GM18498 (cell line): ENCODE measurements at regions not wholly inside any gene's neighbourhood (a gene's known extent, or its start where the extent isn't known, plus 50 kb on each side); places are given as distances from the start of the nearest gene placed in this dataset.
"Not testable (repeated sequence)": the region's sequence is repeated elsewhere in the genome, so short reads cannot be mapped to it uniquely, and the experiment has no call there.

Source experiments
- ATAC-seq: cut with Tn5 transposase; IDR thresholded peaks from one replicate; pipeline ENCODE4 v1.9.1; 2021; ENCODE audit warnings: mild to moderate bottlenecking, moderate library complexity; ENCODE audit not compliant: unreplicated experiment

- ATAC-seq, result no peak
Observed at GRCh38 chr6:101108286-101108685, 227.2 kb upstream of the ASCC3 start.

- ATAC-seq, result no peak
Observed at GRCh38 chr6:101110814-101111213, 229.7 kb upstream of the ASCC3 start.

GRCh38 chr6:101113468-101114260 lies 232.5 kb upstream of the ASCC3 start:
- ATAC-seq, result no peak

GRCh38 chr6:101114703-101115102 lies 233.6 kb upstream of the ASCC3 start:
- ATAC-seq, result no peak

GRCh38 chr6:101116337-101116736 lies 235.2 kb upstream of the ASCC3 start:
- no peak for ATAC-seq

GRCh38 chr6:101117393-101118135 lies 236.4 kb upstream of the ASCC3 start:
- no peak for ATAC-seq

GRCh38 chr6:101118136-101118396 lies 236.9 kb upstream of the ASCC3 start:
- no peak for ATAC-seq

GRCh38 chr6:101120747-101121146 lies 239.6 kb upstream of the ASCC3 start:
- no peak for ATAC-seq

- ATAC-seq, result no peak
Observed at GRCh38 chr6:101125380-101125971, 244.3 kb upstream of the ASCC3 start.

- ATAC-seq, result no peak
Observed at GRCh38 chr6:101126501-101126900, 245.4 kb upstream of the ASCC3 start.

GRCh38 chr6:101129851-101130250 lies 248.7 kb upstream of the ASCC3 start:
- ATAC-seq, result no peak

- no peak for ATAC-seq
Observed at GRCh38 chr6:101146389-101146788, 247.1 kb upstream of the GRIK2 start.

- no peak for ATAC-seq
Observed at GRCh38 chr6:101150226-101150625, 243.3 kb upstream of the GRIK2 start.

GRCh38 chr6:101157638-101158037 lies 235.9 kb upstream of the GRIK2 start:
- not testable (repeated sequence) for ATAC-seq

GRCh38 chr6:101163611-101164010 lies 229.9 kb upstream of the GRIK2 start:
- no peak for ATAC-seq

- ATAC-seq, result no peak
Observed at GRCh38 chr6:101167638-101168037, 225.9 kb upstream of the GRIK2 start.

GRCh38 chr6:101171049-101171448 lies 222.5 kb upstream of the GRIK2 start:
- not testable (repeated sequence) for ATAC-seq

GRCh38 chr6:101178748-101179147 lies 214.8 kb upstream of the GRIK2 start:
- no peak for ATAC-seq

GRCh38 chr6:101181006-101181405 lies 212.5 kb upstream of the GRIK2 start:
- ATAC-seq, result no peak

- not testable (repeated sequence) for ATAC-seq
Observed at GRCh38 chr6:101188285-101188798, 205.2 kb upstream of the GRIK2 start.

- ATAC-seq, result no peak
Observed at GRCh38 chr6:101195588-101195987, 197.9 kb upstream of the GRIK2 start.

- no peak for ATAC-seq
Observed at GRCh38 chr6:101199441-101199840, 194.1 kb upstream of the GRIK2 start.
